ENCODE measurements at regions not wholly inside any gene's neighbourhood (a gene's known extent, or its start where the extent isn't known, plus 50 kb on each side); places are given as distances from the start of the nearest gene placed in this dataset.

- no peak for DNase-seq
Measured at GRCh38 chr6:100134297-100134696, 140.3 kb upstream of the MCHR2 start.

GRCh38 chr6:100132005-100132404 lies 138.0 kb upstream of the MCHR2 start:
- no peak for DNase-seq

GRCh38 chr6:100130630-100131029 lies 136.6 kb upstream of the MCHR2 start:
- no peak for DNase-seq

GRCh38 chr6:100126790-100127484 lies 132.9 kb upstream of the MCHR2 start:
- DNase-seq, result no peak

- no peak for DNase-seq
Measured at GRCh38 chr6:100121854-100122609, 128.0 kb upstream of the MCHR2 start.

- DNase-seq, result no peak
Measured at GRCh38 chr6:100119261-100119660, 125.2 kb upstream of the MCHR2 start.

GRCh38 chr6:100118301-100118700 lies 124.3 kb upstream of the MCHR2 start:
- DNase-seq, result no peak

- no peak for DNase-seq
Measured at GRCh38 chr6:100117680-100118079, 123.7 kb upstream of the MCHR2 start.

GRCh38 chr6:100116411-100117194 lies 122.6 kb upstream of the MCHR2 start:
- DNase-seq, result peak in 1 of 2 donors; percentile 13

GRCh38 chr6:100115407-100116101 lies 121.5 kb upstream of the MCHR2 start:
- no peak for DNase-seq

- no peak for DNase-seq
Measured at GRCh38 chr6:100112855-100113508, 119.0 kb upstream of the MCHR2 start.

GRCh38 chr6:100105919-100106529 lies 112.0 kb upstream of the MCHR2 start:
- no peak for DNase-seq

- no peak for DNase-seq
Measured at GRCh38 chr6:100105138-100105537, 111.1 kb upstream of the MCHR2 start.

GRCh38 chr6:100103931-100104330 lies 109.9 kb upstream of the MCHR2 start:
- no peak for DNase-seq

- no peak for DNase-seq
Measured at GRCh38 chr6:100103194-100103593, 109.2 kb upstream of the MCHR2 start.

GRCh38 chr6:100101644-100102043 lies 107.6 kb upstream of the MCHR2 start:
- no peak for DNase-seq

GRCh38 chr6:100100776-100101175 lies 106.8 kb upstream of the MCHR2 start:
- DNase-seq, result no peak

GRCh38 chr6:100099189-100100074 lies 105.4 kb upstream of the MCHR2 start:
- peak in 1 of 2 donors; percentile 15 for DNase-seq

GRCh38 chr6:100096936-100097335 lies 102.9 kb upstream of the MCHR2 start:
- DNase-seq, result no peak

- no peak for DNase-seq
Measured at GRCh38 chr6:100096341-100096740, 102.3 kb upstream of the MCHR2 start.

GRCh38 chr6:100093405-100093804 lies 99.4 kb upstream of the MCHR2 start:
- DNase-seq, result no peak

Data from CD4-positive, alpha-beta T cell treated with Interleukin-1 beta for 1 hour (primary cell).